B cell (primary cell): ENCODE measurements at regions not wholly inside any gene's neighbourhood (a gene's known extent, or its start where the extent isn't known, plus 50 kb on each side); places are given as distances from the start of the nearest gene placed in this dataset.

Source experiments
- EZH2 ChIP-seq: IDR thresholded peaks from 2 replicates; pipeline ENCODE4 v1.6.1; 2012; ENCODE audit warnings: borderline replicate concordance, low read depth, mild to moderate bottlenecking, moderate library complexity, low read length; ENCODE audit not compliant: insufficient read depth, poor library complexity, severe bottlenecking
- TF ChIP-seq, protein P1 (sequence below): fragments of 200-600 bp; IDR thresholded peaks from one replicate; pipeline ENCODE4 v1.8.0; 2022; ENCODE audit warnings: antibody characterized with exemption, mild to moderate bottlenecking

DNA sequence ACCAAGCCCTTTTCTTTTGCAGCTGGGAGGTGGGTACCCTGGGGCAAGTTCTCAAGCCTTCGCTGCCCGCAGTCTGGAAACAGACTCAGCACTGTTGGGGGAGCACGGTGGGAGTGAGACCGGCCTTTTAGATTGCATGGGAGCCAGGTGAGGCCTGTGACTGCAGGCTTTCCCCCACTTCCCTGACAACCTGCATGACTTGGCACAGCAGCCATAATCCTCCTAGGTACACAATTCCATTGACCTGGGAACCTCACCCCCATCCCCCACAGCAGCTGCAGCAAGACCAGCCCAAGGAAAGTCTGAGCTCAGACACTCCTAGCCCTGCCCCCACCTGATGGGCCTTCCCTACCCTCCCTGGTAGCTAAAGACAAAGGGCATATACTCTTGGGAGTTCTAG, 52.2 kb upstream of the CCDC80 start:
- TF ChIP-seq EZH2, result no peak
- TF ChIP-seq, protein P1, sequence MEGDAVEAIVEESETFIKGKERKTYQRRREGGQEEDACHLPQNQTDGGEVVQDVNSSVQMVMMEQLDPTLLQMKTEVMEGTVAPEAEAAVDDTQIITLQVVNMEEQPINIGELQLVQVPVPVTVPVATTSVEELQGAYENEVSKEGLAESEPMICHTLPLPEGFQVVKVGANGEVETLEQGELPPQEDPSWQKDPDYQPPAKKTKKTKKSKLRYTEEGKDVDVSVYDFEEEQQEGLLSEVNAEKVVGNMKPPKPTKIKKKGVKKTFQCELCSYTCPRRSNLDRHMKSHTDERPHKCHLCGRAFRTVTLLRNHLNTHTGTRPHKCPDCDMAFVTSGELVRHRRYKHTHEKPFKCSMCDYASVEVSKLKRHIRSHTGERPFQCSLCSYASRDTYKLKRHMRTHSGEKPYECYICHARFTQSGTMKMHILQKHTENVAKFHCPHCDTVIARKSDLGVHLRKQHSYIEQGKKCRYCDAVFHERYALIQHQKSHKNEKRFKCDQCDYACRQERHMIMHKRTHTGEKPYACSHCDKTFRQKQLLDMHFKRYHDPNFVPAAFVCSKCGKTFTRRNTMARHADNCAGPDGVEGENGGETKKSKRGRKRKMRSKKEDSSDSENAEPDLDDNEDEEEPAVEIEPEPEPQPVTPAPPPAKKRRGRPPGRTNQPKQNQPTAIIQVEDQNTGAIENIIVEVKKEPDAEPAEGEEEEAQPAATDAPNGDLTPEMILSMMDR, result no peak
